ENCODE measurements at regions not wholly inside any gene's neighbourhood (a gene's known extent, or its start where the extent isn't known, plus 50 kb on each side); places are given as distances from the start of the nearest gene placed in this dataset.

DNA sequence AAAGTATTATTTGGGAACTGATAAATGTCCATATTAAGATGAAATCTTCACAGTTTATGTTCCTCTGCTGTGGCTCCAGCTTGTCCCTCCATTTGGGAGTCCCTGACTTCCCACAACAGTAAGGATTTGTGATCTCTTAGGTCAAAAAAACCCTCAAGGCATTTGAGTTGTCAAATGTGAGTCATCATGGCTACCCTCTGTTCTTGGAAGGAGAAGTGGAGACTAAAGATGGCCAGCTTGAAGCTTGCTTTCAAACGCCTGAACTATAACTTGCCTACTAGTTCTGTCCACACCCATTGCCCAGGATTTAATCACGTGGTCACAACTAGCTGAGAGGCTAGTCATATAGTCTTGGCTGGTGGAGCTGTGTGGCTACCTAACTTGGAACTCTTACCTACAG is 107.8 kb downstream of the CCNG2 start:
- Histone ChIP-seq H3K79me2 (ENCODE audit: insufficient read depth, low read length) (no peaks in the 10 kb centered on the region), H3K9me3 (ENCODE audit: control insufficient read depth, low read depth, low read length) (no peaks in the 10 kb centered on the region), H3K23ac (ENCODE audit: insufficient read length, low read depth, low read length) (no peak overlapping the region), H3K4me2 (ENCODE audit: insufficient read depth, insufficient read length, low read length) (no peak overlapping the region), H2AK5ac (ENCODE audit: insufficient read length, low read length) (no peak overlapping the region), H3K56ac (ENCODE audit: insufficient read length, low read depth, low read length) (no peak overlapping the region), H4K91ac (ENCODE audit: insufficient read length, low read depth, low read length) (no peak overlapping the region), H2BK20ac (ENCODE audit: low read depth, low read length, poor library complexity, severe bottlenecking) (no peak overlapping the region), H3K18ac (ENCODE audit: insufficient read length, low read depth, low read length) (no peak overlapping the region), H3K27ac (ENCODE audit: insufficient read length, low read depth, low read length) (no peak overlapping the region), H3T11ph (ENCODE audit: low read length) (no peak overlapping the region), H2BK5ac (ENCODE audit: insufficient read length, low read length) (no peak overlapping the region), H3K23me2 (ENCODE audit: insufficient read length, low read depth, low read length, poor library complexity, severe bottlenecking) (no peaks in the 10 kb centered on the region), H3K79me1 (ENCODE audit: insufficient read depth, low read depth, low read length, poor library complexity, severe bottlenecking) (no peaks in the 10 kb centered on the region), H3K27me3 (ENCODE audit: insufficient read depth, low read length) (no peaks in the 10 kb centered on the region), H2AFZ (ENCODE audit: low read length) (no peak overlapping the region), H3K4ac (ENCODE audit: low read depth, low read length) (no peak overlapping the region), H4K5ac (ENCODE audit: insufficient read length, low read depth, low read length) (no peak overlapping the region), H3K9ac (ENCODE audit: extremely low read depth, insufficient read length, low read length) (no peak overlapping the region), H4K20me1 (ENCODE audit: control insufficient read depth, insufficient read depth, insufficient read length) (no peaks in the 10 kb centered on the region), H3K14ac (ENCODE audit: insufficient read depth, low read length) (no peak overlapping the region), H4K8ac (replicated peaks; ENCODE audit: insufficient read length, low read depth, low read length) (no peak overlapping the region), H3K4me1 (ENCODE audit: insufficient read depth, low read length) (no peaks in the 10 kb centered on the region), H2BK15ac (ENCODE audit: low read depth, low read length) (no peak overlapping the region), H2BK12ac (ENCODE audit: insufficient read length, low read depth, low read length) (no peak overlapping the region), H2BK120ac (ENCODE audit: low read depth, low read length, poor library complexity, severe bottlenecking) (no peak overlapping the region)
- H3K4me1 Mint-ChIP-seq = no peaks in the 10 kb centered on the region
- no peak for DNase-seq
- no CpG with 5 or more reads among the region's 2 CpGs for WGBS (ENCODE audit: extremely low coverage, insufficient read length, low lambda C conversion rate)
- peaks cover 14 to 17% of the 10 kb centered on the region in 2 experiments for H3K9me3 Mint-ChIP-seq
- H3K36me3 Mint-ChIP-seq (ENCODE audit: insufficient read depth in 1 of 3, low read depth in 3 of 3) = no peaks in the 10 kb centered on the region; a peak in 1 of 7 replicates
- H3K27ac Mint-ChIP-seq = no peak overlapping the region
- H3K27me3 Mint-ChIP-seq (ENCODE audit: low read depth) = peaks cover 13% of the 10 kb centered on the region
- no peak for TF ChIP-seq CTCF (conservative IDR thresholded peaks at IDR 0.05)
- H3K4me3 Mint-ChIP-seq = no peak overlapping the region
